Erythroblast (primary cell): ENCODE measurements at regions not wholly inside any gene's neighbourhood (a gene's known extent, or its start where the extent isn't known, plus 50 kb on each side); places are given as distances from the start of the nearest gene placed in this dataset.

ENCODE experiments used
- GATA1 ChIP-seq: IDR thresholded peaks from 2 replicates; pipeline ENCODE4 v1.6.1; 2011; ENCODE audit warnings: low read depth, mild to moderate bottlenecking, control low read depth, low read length, moderate library complexity
- POLR2A ChIP-seq: IDR thresholded peaks from 2 replicates; pipeline ENCODE4 v1.6.1; 2011; ENCODE audit warnings: mild to moderate bottlenecking, low read length

- TF ChIP-seq POLR2A (no peak), GATA1 (no peak)
Observed at GRCh38 chr12:86521870-86522269, 265.7 kb upstream of the MGAT4C start.
